Stimulated activated CD8-positive, alpha-beta memory T cell treated with anti-CD3 and anti-CD28 coated beads, Interleukin-2, amount 100 ng/mL, for 1 hour (primary cell): ENCODE measurements at regions not wholly inside any gene's neighbourhood (a gene's known extent, or its start where the extent isn't known, plus 50 kb on each side); places are given as distances from the start of the nearest gene placed in this dataset.

ENCODE experiments used
- DNase-seq, 2 donors: peaks; one replicate each; pipeline ENCODE4 v3.0.0-alpha.2; 2020; ENCODE audit warnings: low read depth in 2 of 2

DNA sequence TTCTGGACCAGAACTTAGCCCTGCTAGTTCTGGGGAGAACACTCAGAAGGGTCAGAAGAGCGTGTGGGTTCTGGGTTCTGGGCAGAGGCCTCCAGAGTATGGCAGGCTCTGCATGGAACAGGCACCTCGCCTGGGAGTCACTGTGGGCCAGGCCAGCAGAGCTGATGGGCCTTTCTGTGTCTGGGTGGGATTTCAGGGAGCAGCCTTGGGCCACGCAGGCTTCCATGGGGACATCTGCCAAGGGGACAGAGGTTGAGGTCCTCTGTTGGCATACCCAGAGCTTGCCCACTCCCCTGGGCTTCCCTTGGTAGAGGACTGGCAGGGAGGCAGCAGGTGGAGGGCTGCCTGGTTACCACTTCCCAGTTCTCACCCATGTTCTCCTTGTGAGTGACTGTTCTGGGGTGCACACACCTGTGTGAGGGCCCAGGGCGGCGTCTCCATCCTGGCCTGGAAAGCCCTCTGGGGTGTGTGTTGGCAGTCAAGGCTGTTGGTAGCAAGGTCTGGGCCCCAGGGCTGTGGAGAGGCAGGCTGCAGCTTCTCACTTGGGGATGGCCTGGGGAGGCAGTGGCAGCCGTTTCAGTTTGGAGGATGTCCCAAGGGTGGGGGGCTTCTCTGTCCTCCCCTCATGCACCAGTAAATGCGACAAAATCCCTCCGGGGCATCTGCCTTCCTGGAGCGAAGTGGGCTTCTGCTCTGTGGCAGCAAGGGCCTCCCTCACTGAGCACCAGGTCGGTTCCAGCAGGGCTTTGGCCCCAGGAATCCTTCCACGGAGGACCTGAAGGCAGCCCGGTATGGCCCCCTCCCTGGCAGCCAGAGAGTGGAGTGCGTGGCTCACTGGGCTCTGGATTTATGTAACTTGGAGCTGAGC lies 74.6 kb upstream of the HDAC4 start:
- DNase-seq: no peak

DNA sequence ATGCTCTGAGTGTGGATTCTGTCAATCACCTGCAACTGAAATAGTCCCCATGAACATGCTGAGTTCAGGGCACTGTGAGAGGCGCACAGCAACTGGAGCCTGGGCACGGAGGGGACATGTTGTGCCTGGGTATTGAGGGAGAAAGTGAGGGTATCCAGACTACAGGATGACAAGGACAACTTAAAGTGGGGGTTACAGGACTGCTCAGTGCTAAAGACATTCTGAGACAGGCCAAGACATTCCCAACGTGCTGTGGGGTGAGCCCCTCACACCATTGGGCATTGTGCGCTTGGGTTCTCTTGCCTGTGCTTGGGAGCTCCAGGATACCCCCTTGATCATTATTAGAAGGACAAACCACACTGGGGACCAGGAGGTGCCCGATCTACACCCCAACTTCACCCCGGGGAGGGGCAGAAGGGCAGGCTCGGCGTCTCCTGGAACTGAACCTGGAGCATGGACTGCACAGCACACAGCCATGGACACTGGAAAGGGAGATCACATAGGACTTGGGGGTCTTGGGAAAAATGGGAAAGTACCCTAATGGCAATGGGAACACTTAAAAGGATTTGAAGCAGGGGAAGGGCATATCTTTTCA lies 72.5 kb upstream of the HDAC4 start:
- DNase-seq: no peak

DNA sequence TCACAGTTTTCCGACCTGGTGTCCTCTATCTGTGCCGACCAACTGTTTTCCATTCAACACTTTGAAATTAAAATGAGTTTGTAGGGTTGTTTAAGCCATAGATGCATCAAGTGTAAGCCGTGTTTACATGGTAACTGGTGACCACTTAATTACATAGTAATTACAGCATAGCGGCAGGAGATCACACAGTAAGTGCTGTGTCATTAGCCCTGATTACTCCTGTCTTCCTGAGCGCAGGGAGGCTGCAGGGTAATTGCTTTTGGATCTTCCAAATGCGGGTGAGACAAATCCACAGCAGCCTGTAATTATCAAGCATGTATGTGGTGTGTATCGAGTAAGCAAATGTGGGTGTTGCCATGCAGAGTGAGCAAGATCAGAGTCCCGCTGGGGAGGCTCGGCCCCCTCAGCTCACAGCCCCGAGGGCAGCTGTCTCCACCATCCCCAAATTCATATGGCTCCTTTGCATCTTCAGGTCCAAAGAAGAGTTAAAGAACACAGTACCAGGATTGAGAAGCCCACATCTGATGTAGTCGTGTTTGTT lies 71.5 kb upstream of the HDAC4 start:
- no peak for DNase-seq

DNA sequence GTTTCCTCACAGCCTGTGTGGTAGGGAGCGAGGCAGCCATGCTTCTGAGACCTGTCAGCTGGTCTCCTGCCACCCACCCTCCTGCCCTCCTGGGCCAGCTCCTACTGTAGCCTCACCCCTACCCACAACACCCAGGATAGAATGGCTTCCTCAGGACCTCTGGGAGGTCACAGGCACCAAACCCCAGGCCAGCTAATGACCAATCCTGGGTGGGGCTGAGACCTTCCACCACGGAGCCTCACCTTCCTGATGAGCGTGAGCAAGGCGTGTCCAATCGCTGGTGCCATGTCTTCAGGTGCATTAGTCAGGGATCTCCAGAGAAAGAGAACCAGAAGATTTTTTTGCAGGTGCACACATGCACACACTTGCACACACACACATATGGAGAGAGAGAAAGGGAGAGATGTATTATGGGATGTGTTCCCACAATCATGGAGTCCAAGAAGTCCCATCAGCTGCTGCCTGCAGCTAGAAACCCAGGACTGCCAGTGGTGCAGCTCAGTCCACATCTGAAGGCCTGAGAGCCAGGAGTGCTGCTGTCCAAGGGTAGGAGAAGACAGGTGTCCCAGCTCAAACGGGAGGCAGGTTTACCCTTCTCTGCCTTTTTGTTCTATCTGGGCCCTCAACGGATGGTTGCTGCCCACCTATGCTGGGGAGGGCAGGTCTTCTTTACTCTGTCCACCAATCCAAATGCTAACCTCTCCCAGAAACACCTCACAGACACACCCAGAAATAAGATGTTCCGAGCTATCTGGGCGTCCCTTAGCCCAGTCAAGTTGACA lies 70.4 kb upstream of the HDAC4 start:
- DNase-seq: no peak

DNA sequence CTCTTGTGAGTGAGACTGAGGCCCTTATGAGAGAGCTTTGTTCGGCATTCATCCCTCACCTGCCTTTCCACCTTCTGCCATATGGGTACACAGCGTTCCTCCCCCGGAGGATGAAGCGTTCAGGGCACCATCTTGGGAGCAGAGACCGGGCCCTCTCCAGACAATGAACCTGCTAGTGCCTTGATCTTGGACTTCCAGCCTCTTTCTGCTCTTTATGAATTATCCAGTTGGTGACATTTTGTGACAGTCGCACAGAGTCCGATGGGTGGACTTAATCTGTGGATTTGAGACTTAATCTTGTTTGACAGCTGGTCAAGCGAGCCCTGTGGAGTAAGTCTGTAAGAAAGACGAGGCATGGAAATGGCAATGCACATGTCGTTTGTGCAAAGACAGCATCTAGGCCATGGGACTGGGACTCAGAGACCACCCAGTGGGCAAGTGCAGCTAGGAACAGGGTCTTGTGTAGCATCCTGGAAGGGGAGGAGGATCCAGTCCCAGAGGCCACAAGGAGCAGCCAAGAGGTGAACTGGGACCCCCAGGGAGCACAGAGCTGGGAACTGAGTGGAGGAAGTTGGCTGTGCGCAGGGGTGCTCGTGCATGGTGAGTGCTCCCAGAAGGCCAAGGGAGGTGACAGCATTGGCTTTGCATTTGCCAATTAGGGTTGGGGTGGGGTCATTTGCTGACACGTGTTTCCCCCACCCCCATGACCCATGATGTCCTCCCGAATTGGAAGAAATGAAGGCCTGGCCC lies 69.5 kb upstream of the HDAC4 start:
- no peak for DNase-seq

DNA sequence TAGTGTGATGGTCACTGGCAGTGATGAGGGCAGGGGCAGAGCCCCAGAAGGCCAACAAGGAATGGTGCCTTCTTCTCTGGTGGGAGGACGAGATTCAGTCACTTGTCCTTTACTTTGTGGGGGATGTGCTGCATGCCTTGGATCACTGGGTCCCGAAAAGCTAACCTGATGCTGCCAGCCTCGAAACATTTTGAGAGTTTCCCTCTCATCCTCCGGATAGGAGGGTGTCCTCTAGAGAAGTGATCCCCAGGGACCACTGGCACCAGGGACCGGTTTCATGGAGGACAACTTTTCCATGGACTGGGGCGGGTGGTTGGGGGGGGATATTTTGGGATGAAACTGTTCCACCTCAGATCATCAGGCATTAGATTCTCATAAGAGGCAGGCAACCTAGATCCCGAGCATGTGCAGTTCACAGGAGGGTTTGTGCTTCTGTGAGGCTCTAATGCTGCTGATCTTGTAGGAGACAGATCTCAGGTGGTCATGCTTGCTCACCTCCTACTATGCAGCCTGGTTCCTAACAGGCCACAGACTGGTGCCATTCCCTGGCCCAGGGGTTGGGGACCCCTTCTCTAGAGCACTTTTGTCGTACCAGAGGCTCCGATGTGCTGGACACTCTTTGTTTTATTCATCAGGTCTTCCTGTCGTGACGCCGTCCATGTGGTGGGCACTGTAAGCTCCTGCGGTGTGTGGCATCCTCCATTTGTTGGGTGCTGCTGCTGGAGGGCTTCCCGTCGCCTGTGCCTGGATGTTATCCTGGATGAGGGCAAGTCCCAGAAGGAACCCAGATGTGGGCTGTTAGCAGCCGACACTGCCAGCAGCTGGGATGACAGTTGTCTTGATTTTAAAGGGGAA lies 68.5 kb upstream of the HDAC4 start:
- DNase-seq: no peak

DNA sequence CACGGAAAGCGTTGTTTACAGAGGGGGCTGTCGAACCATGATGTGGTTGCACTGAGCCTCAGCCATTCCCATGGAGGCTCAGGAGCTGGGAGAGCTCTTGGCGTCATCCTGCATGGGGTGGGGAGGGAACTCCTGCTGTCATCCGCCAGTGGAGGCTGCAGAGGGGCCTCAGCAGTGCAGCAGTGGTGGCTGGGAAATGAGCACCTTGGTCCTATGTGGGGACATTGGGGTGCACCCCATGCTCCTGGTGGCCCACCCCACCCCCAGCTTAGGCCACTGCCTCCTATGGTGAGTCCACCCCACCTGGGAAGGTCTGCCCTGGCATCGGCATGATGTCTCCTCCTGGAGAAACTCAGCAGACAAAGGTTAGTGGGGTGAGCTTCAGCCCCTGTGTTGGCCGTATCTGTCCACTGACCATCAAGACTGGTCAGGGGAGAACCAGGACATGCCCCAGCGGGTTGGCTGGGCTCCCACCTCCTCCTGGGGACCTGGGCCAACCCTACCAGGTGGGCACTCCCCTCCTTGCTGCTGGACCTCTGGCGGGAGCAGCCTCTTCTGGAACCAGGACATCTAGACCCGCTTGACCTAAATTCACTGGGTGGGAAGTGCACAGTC lies 67.8 kb upstream of the HDAC4 start:
- DNase-seq: no peak

DNA sequence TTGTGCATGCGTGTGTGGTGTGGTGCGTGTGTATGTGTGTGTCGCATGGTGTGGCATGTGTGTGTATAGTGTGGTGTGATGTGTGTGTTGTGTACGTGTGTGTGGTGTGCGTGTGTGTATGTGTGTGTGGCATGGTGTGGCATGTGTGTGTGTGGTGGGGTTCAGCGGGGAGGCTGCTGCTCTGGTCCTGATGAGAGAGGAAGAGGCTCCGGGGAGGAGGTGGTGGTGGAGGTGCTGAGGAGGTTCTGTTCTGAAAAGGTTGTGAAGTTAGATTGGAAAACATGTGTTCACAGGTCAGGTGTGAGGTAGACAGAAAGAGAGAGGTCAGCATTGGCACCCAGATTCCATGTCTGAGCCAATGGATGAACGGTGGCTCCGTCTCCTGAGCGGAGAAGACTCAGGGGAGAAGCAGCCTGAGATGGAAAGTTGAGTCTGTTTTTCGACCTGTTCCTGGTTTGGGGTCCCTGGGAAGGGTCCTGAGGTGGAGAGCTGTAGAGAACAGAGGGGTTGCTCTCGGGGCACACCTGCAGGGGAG lies 67.2 kb upstream of the HDAC4 start:
- DNase-seq: no peak

DNA sequence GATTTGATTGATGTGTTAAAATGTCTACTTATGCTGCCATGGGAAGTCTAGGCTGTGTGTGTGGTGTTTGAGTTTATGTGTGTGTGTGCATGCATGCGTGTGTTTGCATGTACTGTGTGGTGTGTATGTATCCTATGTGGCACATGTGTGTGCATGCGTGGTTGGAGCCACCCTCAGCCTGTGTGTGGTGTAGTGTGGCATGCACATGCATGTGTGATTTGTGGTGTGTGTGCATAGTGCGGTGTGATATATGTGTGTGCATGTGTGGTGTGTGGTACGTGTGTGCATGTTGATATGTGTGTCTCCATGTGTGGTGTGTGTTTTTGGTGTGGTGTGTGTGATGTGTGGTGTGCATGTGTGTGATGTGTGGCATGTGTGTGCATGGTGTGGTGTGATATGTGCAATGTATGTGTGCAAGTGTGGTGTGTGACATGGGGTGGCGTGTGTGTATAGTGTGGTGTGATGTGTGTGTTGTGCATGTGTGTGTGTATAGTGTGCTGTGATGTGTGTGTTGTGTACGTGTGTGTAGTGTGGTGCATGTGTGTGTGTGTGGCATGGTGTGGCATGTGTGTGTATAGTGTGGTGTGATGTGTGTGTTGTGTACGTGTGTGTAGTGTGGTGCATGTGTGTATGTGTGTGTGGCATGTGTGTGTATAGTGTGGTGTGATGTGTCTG lies 66.6 kb upstream of the HDAC4 start:
- no peak for DNase-seq

DNA sequence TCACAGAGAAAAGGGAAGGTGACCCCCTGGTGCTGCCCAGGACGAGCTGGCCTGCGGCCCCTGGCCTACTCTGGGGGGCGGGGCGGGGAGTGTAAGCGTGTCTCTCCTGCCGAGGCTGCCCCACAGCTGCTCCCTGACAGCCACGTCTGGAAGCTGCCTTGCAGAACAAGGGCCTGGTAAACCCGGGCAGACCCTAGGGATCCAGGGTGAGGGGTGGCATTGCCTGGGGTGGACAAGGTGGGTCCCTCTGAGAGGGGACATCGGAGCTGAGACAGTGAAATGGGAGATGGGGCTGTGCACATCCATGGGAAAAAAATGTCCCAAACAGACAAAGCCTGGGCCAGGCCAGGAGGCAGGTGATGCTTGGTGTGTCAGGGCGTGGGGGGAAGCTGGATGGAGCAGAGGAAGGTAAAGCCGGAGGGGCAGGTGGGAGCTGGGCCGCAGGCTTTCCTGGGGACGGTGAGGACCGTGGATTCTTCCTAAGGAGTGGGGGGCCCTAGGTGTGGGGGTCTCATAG lies 66.0 kb upstream of the HDAC4 start:
- no peak for DNase-seq

DNA sequence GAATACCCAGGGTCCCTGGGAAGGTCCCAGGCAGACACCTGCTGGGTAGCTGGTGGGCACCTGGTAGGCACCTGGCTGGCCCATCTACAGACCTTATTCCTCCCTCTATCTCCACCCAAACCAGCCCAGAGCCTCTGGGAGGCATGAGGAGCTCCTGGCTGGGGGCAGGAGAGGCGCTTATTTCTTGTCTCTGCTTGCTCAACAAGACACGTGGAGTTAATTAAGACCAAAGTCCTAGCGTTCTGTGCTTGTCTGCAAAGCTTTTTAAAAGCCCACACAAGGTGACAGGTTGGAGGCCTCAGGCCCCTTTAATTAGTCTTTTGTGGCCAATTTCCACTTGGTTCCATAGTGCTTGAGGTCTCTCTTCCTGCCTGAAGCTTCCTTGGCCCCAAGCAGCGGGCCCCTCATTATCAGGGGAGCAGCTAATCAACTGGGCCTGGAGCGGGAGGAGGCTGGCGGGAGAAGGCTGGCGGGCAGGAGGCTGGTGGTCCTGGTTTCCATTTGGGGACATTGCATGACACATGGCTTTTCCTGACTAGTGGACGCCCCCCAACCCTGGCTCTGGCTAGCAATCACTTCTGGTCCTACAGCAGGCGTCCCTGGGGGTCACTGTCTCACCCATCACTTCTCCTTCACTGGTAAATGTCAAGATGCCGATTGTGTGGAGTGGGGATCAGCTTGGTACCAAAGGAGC lies 65.4 kb upstream of the HDAC4 start:
- no peak for DNase-seq

DNA sequence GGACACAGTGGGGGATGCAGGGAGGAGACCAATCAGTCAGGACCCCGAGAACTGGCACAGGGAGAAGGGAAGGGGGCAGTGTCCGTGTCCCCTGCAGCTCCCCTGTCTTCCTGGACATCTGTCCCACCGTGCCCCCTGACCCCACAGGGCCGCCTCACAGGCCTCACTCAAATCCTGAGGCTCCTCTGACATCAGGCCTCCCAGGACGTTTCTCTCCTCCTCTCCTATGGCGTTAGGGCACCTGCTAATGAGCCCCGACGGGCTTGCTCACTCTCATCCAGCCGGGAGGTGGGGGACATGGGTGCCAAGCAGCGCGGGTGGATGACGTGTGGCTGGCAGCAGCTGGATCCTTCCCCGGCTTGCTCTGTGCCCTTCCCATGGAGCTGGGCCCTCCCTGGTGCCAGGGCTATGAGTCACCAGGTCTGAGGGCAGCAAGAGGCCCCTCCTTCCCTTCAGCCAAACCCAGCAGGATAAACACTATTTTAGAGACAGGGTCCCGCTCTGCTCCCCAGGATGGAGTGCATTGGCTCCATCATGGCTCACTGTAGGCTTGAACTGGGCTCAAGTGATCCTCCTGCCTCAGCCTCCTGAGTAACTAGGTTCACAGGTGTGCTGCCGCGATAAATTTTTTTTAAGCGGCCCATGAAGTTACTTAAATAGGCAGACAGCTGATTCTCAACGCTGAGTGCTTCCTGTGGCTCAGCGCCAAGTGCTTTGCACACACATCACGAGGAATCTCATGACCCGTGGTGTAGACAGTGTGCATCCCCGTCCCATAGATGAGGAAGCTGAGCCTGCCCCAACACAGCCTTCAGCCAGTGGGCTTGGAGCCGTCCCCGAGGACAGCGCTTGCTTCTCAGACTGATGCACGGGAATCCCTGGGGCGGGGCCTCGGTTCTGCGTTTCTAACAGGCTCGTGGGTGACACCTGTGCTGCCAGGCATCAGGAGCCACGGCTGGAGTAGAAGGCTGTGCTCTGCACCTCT lies 64.5 kb upstream of the HDAC4 start:
- no peak for DNase-seq

DNA sequence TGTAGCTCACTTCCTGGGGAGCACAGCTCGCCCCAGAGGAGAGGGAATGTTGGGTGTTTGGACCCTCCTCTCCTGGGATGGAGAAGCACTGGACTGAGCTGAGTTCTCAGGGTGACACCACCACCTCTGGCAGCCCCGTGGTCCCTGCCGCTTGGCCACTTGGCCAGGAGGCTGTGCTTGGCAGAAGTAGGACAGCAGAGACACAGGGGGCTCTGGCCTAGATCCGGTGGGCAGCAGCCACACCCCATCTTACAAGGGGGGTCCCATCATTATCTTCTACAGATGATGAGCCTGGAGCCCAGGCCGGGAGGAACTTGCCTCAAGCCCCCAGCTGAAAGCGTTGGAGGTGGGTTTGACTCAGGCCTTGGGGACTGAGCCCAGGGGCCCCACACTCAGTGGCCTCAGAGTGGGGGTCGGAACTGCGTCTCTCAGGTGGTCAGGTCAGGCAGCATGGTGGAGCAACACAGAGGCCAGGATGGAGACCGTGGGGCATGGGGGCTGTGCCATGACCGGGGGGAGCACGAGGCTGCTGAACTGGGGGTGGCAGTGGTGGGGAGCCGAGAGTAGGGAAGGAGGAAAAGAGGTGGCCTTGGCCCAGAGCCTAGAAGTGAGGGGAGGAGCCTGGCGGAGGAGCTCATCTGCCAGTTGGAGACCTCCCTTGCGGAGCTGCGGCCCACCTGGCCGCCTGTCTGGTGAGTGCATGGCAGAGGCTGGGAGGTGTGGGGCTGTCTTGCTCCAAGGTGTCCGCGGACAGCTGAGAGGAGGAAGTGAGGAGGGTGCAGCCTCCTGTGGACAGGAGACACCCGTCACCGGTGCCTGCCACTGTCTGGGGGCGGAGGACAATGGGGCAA lies 63.6 kb upstream of the HDAC4 start:
- no peak for DNase-seq

DNA sequence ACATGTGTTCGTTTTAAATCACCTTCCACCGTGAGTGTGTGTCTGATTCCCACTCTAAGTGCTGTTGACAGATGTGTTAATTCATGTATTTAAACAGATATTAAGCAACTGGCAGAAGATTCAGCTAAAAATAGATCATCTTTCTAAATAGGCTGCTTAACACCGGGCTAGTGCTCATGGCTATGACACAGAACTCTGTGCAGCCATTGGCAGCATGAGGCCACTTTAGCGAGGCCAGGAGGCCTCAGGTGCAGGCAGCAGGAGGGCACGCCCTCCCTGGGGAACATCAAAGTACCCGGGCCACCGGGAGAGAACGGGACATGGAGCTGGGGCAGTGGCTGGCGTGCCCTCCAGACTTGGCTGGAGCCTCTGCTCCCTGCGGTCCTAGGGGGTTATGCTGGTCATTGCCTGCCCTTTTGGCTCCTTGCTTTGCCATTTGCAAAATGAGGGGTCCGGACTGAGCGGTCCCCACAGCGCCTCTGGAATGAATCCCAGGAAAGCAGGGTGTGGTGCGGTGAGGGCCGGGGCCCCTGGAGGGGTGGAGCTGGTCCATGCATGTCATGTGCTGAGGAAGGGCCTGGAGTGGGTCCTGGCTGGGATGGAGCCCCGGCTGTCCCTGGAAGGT lies 62.8 kb upstream of the HDAC4 start:
- DNase-seq: no peak

DNA sequence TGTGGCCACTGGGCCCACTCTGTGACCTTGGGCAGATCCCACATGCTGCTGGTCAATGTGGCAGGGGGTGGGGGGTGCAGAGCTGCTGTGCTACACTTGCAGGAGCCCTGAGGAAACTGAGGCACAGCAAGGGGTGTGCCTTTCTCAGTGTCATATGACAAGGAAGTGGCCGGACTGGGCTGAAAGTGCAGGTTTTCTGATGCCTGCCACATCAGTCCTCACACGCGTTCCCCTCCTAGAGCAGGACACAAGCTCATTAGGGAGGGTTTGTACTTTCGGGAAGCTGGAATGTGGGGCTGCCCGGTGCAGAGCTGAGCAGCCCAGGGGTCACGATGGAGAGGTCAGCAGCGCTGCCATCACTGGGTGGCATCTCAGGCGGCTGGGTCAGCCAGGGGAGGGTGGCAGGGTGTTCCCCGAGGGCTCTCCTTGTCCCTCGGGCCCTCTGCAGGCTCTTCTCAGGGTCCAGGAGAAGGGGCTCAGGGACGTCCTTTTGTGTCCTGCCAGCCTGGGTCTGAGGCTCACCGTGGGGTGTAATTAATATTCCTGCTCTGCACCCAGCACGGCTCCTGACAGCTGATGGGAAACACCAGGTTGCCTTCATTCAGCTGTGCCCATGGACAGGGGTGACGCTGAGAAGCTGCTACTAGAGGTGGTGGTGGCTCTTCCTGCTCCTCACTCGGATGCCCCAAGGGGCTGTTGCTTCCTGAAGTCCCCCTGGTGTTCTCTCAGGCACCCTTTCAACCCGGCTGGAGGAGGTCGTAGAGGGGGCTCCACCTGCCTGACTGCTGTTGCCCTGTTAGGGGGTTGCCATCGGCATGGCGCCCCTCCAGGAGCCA lies 62.1 kb upstream of the HDAC4 start:
- no peak for DNase-seq
